ENCODE measurements at regions not wholly inside any gene's neighbourhood (a gene's known extent, or its start where the extent isn't known, plus 50 kb on each side); places are given as distances from the start of the nearest gene placed in this dataset.

DNA sequence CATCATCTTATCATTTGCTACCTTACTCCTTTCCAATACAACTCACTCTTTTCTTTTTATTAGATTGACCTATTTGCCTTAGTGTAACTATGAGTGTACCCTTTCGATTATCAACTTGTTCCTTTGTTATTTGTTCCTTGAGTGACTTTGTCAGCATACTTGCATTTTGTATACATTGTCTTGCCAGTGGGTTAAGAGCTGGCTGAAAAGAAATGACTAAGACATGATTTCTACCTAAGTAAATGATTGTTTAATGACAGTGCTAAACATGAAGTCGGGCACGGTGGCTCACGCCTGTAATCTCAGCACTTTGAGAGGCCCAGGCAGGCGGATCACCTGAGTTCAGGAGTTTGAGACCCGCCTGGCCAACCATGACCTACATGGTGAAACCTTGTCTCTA lies 1042.3 kb downstream of the TBL1XR1 start:
- in situ Hi-C loops (cut with HindIII; ENCODE audit: low sequenced_read_pairs), result no loop called here
- DNase-seq (ENCODE audit: low read depth, low spot score), result no peak
- no peak overlapping the region for H3K4me3 ChIP-seq (ENCODE audit: low read depth, low read length)
- TF ChIP-seq, protein P1, sequence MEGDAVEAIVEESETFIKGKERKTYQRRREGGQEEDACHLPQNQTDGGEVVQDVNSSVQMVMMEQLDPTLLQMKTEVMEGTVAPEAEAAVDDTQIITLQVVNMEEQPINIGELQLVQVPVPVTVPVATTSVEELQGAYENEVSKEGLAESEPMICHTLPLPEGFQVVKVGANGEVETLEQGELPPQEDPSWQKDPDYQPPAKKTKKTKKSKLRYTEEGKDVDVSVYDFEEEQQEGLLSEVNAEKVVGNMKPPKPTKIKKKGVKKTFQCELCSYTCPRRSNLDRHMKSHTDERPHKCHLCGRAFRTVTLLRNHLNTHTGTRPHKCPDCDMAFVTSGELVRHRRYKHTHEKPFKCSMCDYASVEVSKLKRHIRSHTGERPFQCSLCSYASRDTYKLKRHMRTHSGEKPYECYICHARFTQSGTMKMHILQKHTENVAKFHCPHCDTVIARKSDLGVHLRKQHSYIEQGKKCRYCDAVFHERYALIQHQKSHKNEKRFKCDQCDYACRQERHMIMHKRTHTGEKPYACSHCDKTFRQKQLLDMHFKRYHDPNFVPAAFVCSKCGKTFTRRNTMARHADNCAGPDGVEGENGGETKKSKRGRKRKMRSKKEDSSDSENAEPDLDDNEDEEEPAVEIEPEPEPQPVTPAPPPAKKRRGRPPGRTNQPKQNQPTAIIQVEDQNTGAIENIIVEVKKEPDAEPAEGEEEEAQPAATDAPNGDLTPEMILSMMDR (IDR thresholded peaks at IDR 0.05; ENCODE audit: low read depth, low read length), result no peak

DNA sequence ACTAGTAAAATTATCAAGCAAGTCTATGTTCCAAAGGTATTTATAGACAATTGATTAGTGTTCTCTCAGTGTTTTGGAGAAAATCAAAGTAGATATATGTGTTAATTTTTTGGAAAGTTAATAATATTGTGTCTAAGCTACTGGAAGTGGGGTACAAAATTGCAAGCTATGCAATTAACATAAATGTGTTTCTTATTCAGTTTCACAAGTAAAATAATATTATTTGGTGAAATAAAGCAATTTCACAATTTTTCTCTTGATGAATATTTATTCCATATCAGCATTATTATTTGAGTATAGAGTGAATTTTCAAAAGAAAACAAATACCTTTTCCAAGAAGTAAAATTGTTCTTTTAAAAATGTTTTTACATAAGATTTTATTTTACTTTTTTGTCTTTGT lies 1047.7 kb downstream of the TBL1XR1 start:
- TF ChIP-seq, protein P1 (IDR thresholded peaks at IDR 0.05; ENCODE audit: low read depth, low read length), result no peak
- DNase-seq (ENCODE audit: low read depth, low spot score), result no peak
- in situ Hi-C loops (cut with HindIII; ENCODE audit: low sequenced_read_pairs), result no loop called here
- no peak overlapping the region for H3K4me3 ChIP-seq (ENCODE audit: low read depth, low read length)

DNA sequence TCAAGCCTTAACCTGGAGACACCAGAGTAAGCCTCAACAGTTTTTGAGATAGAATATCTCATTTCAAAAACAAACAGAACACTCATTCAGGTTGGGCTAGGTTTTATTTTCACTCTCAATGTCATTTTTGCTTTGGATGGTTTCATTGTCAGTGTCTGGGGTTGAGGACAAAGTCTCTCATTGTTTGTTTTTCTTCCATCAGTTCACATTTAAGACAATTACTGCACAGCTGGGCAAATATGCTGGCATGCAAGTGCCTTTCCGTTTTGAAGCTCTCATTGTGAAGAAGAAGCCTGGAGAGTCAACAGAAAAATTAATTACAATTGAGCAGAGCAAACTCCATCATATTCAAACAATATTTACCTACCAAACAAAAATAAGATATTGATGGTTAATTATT lies 1050.0 kb downstream of the TBL1XR1 start:
- no peak for DNase-seq (ENCODE audit: low read depth, low spot score)
- TF ChIP-seq, protein P1 (IDR thresholded peaks at IDR 0.05; ENCODE audit: low read depth, low read length), result no peak
- no peak overlapping the region for H3K4me3 ChIP-seq (ENCODE audit: low read depth, low read length)
- in situ Hi-C loops (cut with HindIII; ENCODE audit: low sequenced_read_pairs), result no loop called here

DNA sequence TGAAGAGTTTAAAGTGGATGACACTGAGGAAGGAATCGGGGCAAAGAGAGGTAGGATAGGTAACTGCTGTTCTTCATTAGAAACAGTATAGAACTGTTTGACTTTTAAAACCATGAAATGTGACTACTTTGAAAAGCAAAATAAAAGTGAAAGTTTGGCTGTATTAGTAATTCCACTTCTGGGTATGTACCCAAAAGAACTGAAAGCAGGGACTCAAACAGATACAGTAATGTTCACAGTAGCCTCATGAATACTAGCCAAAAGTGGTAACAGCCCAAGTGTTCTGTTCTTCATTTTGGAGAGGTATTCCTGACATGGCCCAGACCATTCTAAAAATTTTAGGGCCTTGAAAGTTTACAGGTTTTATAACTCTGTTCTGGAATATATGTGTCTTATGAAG lies 1055.4 kb downstream of the TBL1XR1 start:
- no peak for DNase-seq (ENCODE audit: low read depth, low spot score)
- in situ Hi-C loops (cut with HindIII; ENCODE audit: low sequenced_read_pairs), result no loop called here
- H3K4me3 ChIP-seq (ENCODE audit: low read depth, low read length), result no peak overlapping the region
- TF ChIP-seq, protein P1 (IDR thresholded peaks at IDR 0.05; ENCODE audit: low read depth, low read length), result no peak

DNA sequence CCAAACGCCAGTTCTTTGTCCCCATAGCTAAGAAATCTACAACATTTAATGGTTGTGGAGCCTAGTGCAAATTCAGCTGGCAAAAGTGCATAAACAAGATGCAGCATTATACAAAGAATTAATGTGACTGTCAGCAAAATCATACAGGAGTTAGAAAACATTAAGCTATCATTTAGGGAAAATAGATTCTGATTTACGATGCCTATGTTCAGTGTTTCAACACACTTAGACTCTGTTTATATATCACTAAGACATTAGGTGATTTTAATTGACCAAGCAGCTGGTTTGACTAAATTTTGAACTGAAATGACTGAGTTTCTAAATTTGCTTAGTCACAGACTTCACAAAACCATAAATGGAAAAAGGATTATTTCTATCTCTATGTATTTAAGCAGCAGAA lies 1076.8 kb downstream of the TBL1XR1 start:
- TF ChIP-seq, protein P1 (IDR thresholded peaks at IDR 0.05; ENCODE audit: low read depth, low read length), result no peak
- in situ Hi-C loops (cut with HindIII; ENCODE audit: low sequenced_read_pairs), result no loop called here
- no peak overlapping the region for H3K4me3 ChIP-seq (ENCODE audit: low read depth, low read length)
- no peak for DNase-seq (ENCODE audit: low read depth, low spot score)

DNA sequence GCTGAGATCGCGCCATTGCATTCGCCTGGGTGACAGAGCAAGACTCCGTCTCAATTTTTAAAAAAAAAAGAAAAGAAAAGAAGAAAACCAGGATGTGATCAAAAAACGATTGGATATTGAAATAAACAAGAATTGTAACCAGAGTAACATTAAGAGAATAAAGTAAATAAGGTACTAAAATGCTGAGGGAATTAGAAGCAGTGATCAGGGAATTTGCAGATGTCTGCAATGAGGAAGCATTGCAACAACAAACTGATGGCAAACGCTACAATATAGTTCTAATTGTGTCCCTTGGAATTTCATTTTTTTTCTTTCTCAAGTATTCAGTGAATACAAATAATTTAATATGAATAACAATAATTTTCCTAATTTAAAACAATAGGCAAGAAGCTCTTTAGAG lies 1077.5 kb downstream of the TBL1XR1 start:
- TF ChIP-seq, protein P1 (IDR thresholded peaks at IDR 0.05; ENCODE audit: low read depth, low read length), result no peak
- H3K4me3 ChIP-seq (ENCODE audit: low read depth, low read length), result no peak overlapping the region
- in situ Hi-C loops (cut with HindIII; ENCODE audit: low sequenced_read_pairs), result no loop called here
- no peak for DNase-seq (ENCODE audit: low read depth, low spot score)

DNA sequence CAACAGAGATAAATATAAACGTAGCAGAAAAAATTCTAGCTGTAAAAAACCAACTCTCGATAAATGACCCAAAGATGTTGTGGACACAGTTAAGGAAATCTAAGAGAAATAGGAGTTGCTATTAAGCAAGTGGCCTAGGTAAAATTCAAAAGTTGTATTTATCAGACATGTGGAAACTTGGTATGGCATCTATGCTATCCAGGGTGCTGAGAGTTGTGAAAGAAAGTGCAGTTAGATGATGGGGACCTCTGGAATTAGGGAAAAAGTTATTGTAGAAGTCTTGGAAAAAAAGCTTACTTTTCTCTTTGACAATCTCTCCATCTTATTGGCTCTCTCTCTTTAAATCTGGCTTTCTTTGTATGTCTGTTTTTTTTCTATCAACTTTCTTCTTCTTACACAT lies 1090.9 kb downstream of the TBL1XR1 start:
- in situ Hi-C loops (cut with HindIII; ENCODE audit: low sequenced_read_pairs), result no loop called here
- TF ChIP-seq, protein P1 (IDR thresholded peaks at IDR 0.05; ENCODE audit: low read depth, low read length), result no peak
- peak; percentile 3 for DNase-seq (ENCODE audit: low read depth, low spot score)
- no peak overlapping the region for H3K4me3 ChIP-seq (ENCODE audit: low read depth, low read length)
